GM13976 (cell line): ENCODE measurements at regions not wholly inside any gene's neighbourhood (a gene's known extent, or its start where the extent isn't known, plus 50 kb on each side); places are given as distances from the start of the nearest gene placed in this dataset.

Source experiments
- DNase-seq: peaks from one replicate; pipeline ENCODE4 v3.0.0; 2012; ENCODE audit warnings: low spot score
- in situ Hi-C: fragments of 300-500 bp; cut with MboI; formaldehyde crosslinking; loops from one replicate; pipeline ENCODE4 v1.12.0; 2022; ENCODE audit warnings: low sequenced_read_pairs, mixed read lengths, inconsistent platforms; ENCODE audit not compliant: unreplicated experiment
- TF ChIP-seq, protein P1 (sequence below): IDR thresholded peaks from 2 replicates; pipeline ENCODE4 v1.5.1; 2012; ENCODE audit warnings: borderline replicate concordance, mild to moderate bottlenecking; ENCODE audit not compliant: insufficient read depth; ENCODE audit errors: extremely low read depth, missing control alignments, control extremely low read depth

DNA sequence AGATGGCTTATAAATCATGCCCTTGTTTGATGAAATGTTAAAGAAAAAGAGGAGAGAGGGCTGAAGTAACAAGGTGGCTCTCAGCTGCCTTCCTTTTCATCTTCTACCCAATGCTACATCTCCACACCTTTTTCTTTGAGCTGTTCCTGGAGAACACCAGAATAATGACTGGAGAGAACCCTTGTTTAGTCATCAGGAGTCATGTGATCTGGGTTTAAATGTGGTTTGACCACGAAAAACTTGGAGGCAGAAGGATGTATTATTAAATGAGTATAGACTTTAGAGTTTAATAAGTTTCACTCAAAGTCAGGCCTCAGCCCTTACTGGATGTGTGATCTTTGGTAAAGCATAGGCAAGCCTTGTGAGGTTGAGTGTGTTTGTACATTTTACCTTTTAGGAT lies 230.3 kb upstream of the TBL1XR1 start:
- TF ChIP-seq, protein P1, sequence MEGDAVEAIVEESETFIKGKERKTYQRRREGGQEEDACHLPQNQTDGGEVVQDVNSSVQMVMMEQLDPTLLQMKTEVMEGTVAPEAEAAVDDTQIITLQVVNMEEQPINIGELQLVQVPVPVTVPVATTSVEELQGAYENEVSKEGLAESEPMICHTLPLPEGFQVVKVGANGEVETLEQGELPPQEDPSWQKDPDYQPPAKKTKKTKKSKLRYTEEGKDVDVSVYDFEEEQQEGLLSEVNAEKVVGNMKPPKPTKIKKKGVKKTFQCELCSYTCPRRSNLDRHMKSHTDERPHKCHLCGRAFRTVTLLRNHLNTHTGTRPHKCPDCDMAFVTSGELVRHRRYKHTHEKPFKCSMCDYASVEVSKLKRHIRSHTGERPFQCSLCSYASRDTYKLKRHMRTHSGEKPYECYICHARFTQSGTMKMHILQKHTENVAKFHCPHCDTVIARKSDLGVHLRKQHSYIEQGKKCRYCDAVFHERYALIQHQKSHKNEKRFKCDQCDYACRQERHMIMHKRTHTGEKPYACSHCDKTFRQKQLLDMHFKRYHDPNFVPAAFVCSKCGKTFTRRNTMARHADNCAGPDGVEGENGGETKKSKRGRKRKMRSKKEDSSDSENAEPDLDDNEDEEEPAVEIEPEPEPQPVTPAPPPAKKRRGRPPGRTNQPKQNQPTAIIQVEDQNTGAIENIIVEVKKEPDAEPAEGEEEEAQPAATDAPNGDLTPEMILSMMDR = no peak
- in situ Hi-C loops = no loop called here
- no peak for DNase-seq

DNA sequence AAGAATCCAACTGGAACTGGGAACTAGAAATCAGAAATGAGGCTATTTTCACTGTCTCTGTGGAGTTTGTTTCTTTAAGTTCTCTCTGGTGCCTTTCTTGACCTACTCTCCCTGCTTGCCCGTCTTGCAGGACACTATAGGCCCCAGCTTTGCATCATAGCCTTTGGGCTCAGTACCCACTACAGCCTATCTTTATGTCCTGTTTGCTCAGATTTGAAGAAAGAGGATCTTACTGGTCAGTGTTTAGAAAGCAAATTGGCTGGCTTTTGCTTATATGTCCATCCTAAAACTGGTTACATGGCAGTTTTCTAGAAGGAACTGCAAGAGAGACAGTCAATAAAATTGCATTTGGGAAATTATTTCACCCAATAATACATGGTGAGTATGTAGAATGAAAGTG lies 231.8 kb upstream of the TBL1XR1 start:
- in situ Hi-C loops = no loop called here
- TF ChIP-seq, protein P1 = no peak
- DNase-seq = no peak

DNA sequence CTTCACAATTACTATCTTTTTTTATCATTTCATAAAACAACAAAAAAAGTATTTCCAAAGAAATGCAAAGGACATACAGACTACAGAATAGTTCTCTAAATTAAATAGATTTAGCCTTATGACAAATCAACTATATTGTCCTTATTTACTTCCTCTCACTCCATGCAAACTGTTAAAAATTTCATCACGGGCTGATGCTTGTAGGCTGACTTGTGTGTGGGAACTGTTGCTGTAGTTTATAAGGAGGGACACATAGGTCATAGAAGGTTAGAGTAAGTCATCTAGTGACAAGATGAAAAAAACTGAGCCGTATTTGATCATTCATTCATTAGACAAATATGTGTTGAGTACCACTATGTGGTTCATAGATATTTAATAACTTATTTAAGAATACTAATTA lies 232.5 kb upstream of the TBL1XR1 start:
- in situ Hi-C loops = no loop called here
- no peak for DNase-seq
- TF ChIP-seq, protein P1 = no peak

DNA sequence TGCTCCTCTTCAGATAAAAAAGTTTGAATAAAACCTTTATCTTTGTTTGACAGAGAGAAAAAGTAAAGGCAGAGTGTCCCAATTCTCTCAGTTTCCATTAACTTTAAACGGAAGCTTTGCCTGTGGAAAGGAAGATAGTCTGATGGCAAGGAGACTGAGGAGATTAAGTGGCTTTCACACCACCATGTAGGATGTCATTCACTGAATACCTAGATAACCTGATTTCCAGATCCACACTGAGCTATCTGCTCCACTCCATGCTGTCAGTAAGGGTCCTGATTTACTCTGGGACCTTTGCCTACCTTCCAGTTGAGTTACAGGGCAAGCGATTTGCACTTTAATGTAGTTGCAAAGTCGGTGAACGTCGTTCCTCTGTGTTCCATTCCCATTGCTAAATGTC lies 233.4 kb upstream of the TBL1XR1 start:
- in situ Hi-C loops = no loop called here
- TF ChIP-seq, protein P1 = no peak
- no peak for DNase-seq

DNA sequence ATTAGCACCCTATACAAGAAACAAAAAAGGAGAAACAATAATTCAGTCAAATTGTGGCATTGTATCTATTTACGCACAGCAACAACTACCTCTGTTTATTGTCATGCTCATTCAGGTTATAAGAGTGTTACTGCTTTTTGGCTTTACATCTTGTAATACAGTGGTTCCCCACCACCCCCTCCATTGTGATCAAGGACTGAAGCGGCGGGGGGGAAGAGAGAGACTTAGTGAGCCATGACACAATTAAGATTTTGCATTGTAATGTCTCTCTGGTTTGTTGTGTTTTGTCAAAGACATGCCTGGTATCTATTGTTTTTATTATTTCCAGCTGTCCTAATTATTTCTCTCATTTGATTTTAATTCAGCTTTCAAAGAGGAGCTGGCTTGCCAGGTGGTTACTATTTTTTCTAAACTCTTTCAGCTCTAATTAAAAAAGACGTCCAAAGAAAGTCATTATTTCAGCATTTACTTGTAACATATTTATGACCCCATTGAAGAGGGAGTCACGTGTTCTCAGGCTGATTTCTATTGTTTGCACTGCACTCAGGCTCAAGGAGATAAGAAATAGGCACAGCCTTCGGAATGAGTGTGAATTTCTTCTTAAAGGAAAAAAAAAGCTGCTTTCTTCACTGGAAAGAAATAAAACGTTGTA lies 234.4 kb upstream of the TBL1XR1 start:
- in situ Hi-C loops = no loop called here
- TF ChIP-seq, protein P1 = no peak
- no peak for DNase-seq

DNA sequence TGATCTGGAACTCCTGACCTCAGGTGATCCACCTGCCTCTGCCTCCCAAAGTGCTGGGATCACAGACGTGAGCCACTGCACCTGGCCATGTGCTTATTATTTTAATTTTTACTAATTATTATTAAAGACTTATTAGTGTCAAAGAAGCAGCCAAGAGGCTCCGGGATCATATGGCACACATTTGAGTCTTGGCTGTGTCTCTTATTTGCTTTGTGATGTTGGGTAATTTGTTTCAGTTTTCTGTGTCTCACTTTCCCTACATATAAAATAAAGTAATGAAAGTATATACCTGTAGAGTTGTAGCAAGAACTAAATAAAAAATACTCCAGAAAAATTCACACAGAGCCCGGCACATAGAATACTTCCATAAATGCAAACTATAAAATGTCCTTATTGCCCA lies 238.0 kb upstream of the TBL1XR1 start:
- TF ChIP-seq, protein P1 = no peak
- no peak for DNase-seq
- in situ Hi-C loops = no loop called here
